Neural cell (in vitro differentiated cells): ENCODE measurements at regions not wholly inside any gene's neighbourhood (a gene's known extent, or its start where the extent isn't known, plus 50 kb on each side); places are given as distances from the start of the nearest gene placed in this dataset.

Experiments used
- EP300 ChIP-seq: fragments of 450-650 bp; conservative IDR thresholded peaks from 2 replicates; pipeline ENCODE4 v1.6.1; 2014; ENCODE audit warnings: antibody characterized with exemption, mild to moderate bottlenecking, moderate library complexity; ENCODE audit not compliant: poor library complexity, severe bottlenecking
- EZH2 ChIP-seq: fragments of 200-600, 300-800 bp; shearing (Covaris generic), sonication (generic); IDR thresholded peaks from 2 replicates; pipeline ENCODE4 v1.6.1; 2014; ENCODE audit warnings: antibody characterized with exemption, low read length, borderline replicate concordance, mild to moderate bottlenecking; ENCODE audit not compliant: insufficient read depth, poor library complexity, severe bottlenecking
- POLR2AphosphoS5 ChIP-seq: IDR thresholded peaks from 2 replicates; pipeline ENCODE4 v1.6.1; 2012
- SMC3 ChIP-seq: fragments of 450-650 bp; conservative IDR thresholded peaks from 2 replicates; pipeline ENCODE4 v1.6.1; 2014; ENCODE audit warnings: antibody characterized with exemption, mild to moderate bottlenecking, moderate library complexity; ENCODE audit not compliant: poor library complexity
- TAF1 ChIP-seq: IDR thresholded peaks from 2 replicates; pipeline ENCODE4 v1.6.1; 2012; ENCODE audit warnings: low read depth
- TF ChIP-seq, protein P1 (sequence below): fragments of 450-650 bp; IDR thresholded peaks from 2 replicates; pipeline ENCODE4 v1.5.1; 2014; ENCODE audit warnings: antibody characterized with exemption, mild to moderate bottlenecking, moderate library complexity; ENCODE audit not compliant: poor library complexity, severe bottlenecking
- TF ChIP-seq, protein P2 (sequence below): IDR thresholded peaks from 2 replicates; pipeline ENCODE4 v1.6.1; 2012; ENCODE audit warnings: borderline replicate concordance

DNA sequence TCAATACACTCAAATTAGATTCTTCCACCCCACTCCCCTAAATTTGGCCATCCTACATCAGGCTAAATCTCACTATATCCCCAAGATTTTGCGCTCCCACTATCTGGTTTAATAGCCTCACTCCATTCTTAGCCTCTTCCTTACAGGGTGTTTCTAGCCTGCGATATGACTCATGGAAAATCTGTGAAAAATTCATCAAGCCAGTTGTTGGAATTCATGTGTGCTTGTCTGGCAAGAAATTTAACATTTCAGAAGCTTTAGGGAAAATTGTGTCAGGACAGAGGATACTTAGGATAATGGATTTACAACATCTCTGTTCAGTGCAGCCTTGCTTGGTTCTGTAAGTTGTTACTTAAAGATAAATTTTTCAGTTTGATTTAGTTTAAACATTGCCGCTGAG lies 1249.9 kb upstream of the AUTS2 start:
- TF ChIP-seq, protein P1, sequence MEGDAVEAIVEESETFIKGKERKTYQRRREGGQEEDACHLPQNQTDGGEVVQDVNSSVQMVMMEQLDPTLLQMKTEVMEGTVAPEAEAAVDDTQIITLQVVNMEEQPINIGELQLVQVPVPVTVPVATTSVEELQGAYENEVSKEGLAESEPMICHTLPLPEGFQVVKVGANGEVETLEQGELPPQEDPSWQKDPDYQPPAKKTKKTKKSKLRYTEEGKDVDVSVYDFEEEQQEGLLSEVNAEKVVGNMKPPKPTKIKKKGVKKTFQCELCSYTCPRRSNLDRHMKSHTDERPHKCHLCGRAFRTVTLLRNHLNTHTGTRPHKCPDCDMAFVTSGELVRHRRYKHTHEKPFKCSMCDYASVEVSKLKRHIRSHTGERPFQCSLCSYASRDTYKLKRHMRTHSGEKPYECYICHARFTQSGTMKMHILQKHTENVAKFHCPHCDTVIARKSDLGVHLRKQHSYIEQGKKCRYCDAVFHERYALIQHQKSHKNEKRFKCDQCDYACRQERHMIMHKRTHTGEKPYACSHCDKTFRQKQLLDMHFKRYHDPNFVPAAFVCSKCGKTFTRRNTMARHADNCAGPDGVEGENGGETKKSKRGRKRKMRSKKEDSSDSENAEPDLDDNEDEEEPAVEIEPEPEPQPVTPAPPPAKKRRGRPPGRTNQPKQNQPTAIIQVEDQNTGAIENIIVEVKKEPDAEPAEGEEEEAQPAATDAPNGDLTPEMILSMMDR, result no peak
- TF ChIP-seq SMC3 (no peak), POLR2AphosphoS5 (no peak), EP300 (no peak), TAF1 (no peak), EZH2 (no peak)
- TF ChIP-seq, protein P2, sequence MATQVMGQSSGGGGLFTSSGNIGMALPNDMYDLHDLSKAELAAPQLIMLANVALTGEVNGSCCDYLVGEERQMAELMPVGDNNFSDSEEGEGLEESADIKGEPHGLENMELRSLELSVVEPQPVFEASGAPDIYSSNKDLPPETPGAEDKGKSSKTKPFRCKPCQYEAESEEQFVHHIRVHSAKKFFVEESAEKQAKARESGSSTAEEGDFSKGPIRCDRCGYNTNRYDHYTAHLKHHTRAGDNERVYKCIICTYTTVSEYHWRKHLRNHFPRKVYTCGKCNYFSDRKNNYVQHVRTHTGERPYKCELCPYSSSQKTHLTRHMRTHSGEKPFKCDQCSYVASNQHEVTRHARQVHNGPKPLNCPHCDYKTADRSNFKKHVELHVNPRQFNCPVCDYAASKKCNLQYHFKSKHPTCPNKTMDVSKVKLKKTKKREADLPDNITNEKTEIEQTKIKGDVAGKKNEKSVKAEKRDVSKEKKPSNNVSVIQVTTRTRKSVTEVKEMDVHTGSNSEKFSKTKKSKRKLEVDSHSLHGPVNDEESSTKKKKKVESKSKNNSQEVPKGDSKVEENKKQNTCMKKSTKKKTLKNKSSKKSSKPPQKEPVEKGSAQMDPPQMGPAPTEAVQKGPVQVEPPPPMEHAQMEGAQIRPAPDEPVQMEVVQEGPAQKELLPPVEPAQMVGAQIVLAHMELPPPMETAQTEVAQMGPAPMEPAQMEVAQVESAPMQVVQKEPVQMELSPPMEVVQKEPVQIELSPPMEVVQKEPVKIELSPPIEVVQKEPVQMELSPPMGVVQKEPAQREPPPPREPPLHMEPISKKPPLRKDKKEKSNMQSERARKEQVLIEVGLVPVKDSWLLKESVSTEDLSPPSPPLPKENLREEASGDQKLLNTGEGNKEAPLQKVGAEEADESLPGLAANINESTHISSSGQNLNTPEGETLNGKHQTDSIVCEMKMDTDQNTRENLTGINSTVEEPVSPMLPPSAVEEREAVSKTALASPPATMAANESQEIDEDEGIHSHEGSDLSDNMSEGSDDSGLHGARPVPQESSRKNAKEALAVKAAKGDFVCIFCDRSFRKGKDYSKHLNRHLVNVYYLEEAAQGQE, result no peak
